ENCODE measurements at regions not wholly inside any gene's neighbourhood (a gene's known extent, or its start where the extent isn't known, plus 50 kb on each side); places are given as distances from the start of the nearest gene placed in this dataset.
"Not testable (repeated sequence)": the region's sequence is repeated elsewhere in the genome, so short reads cannot be mapped to it uniquely, and the experiment has no call there.

DNA sequence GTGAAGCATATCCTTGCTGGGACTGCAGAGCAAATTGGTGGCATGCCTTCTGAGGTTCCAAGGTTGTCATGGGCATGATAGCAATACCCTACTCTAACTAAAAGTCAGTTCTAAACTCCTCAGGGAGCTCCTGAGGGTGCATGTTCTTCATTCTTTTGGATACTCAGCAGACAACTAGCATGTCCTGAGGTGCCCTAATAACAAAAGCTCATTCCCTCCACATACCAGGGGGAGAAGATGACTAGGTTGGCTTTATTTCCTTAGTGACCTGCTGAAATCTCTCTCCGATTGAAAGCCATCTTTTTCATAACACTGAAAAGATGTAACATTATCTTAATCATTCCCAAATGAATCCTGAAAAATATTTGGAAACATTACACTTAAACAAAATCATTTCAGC is 188.7 kb upstream of the IGF1 start:
- no peak for TF ChIP-seq CTCF (IDR thresholded peaks at IDR 0.05; ENCODE audit: low read depth, low read length)
- no peak overlapping the region for H3K4me3 ChIP-seq (ENCODE audit: low read depth, low read length)

DNA sequence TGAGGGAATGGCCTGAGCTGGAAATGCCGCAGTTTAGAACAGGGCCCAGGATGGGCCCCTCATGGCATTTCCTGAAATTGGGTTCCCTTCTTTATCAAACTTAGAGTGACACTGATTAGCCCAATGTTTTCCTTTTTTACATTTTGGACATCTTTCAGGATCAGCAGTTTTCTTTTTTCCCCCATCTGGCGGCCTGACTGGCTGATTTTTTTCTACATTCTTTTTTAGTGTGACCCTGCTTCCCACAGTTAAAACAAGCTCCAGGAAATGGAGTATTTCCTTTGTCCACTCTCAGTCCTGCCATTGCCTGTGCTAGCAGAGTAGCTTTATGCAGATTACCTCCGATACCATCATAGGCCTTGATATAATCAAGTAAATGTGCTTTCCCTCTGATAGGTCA is 185.8 kb upstream of the IGF1 start:
- not testable (repeated sequence) for H3K4me3 ChIP-seq (ENCODE audit: low read depth, low read length)

DNA sequence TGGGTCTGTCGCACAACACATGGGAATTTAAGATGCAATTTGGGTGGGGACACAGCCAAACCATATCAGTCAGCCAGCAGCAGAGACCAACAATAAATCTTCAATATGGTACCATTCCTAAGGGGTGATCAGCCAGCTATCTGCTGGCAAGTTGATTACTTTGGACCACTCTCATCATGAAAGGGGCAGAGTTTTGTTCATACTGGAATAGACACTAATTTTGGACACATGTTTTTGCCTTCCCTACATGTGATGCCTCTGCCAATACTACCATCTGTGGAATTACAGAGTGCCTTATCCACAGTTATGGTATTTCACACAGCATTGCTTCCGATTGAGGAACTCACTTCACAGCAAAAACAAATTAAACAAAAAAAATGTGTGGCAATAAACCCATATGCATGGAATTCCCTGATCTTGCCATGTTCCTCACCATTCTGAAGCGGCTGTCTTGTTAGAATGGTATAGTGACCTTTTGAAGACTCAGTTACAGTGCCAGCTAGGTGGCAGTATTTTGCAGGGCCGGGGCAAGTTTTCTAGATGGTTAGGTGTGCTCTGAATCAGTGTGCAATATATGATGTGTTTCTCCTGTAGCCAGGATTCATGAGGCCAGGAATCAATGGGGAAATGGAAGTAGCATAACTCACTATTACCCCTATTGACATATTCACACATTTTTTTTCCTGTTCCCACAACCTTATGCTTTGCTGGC is 179.0 kb upstream of the IGF1 start:
- no peak for TF ChIP-seq CTCF (IDR thresholded peaks at IDR 0.05; ENCODE audit: low read depth, low read length)
- H3K4me3 ChIP-seq (ENCODE audit: low read depth, low read length), result no peak overlapping the region

- no peak for TF ChIP-seq CTCF (IDR thresholded peaks at IDR 0.05; ENCODE audit: low read depth, low read length)
- no peak overlapping the region for H3K4me3 ChIP-seq (ENCODE audit: low read depth, low read length)
These were observed 173.0 kb upstream of the IGF1 start for GRCh38 chr12:102653406-102653805.

DNA sequence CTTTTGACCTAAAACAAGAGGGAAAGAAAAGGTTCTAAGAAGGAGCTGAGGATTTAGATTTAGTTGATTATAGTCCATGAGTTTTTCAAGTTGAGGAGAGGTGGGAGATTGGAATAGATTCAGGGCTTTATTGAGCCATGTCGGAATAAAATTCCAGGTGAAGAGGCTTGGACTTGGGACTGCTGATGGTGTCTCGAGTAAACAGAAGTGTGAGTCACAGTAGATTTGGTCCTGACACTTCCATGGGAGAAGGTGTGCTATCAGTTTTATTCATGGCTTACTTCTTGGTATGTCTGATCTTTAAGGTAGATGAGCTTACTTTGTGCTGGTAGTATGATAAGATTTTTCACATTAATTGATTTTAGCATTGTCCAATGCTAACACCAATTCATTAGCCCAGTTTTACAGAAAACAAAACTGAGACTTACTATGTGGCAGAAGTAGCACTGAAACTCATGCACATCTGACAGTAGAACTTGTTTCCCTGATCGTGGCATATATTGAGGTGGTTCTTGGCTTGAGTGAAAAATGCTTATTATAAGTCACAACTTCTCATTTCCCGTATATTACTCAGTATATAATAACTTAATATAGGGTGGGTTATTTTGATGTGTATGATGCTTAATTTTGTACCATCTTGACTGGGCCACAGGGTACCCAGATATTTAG is 172.4 kb upstream of the IGF1 start:
- H3K4me3 ChIP-seq (ENCODE audit: low read depth, low read length), result no peak overlapping the region
- no peak for TF ChIP-seq CTCF (IDR thresholded peaks at IDR 0.05; ENCODE audit: low read depth, low read length)

DNA sequence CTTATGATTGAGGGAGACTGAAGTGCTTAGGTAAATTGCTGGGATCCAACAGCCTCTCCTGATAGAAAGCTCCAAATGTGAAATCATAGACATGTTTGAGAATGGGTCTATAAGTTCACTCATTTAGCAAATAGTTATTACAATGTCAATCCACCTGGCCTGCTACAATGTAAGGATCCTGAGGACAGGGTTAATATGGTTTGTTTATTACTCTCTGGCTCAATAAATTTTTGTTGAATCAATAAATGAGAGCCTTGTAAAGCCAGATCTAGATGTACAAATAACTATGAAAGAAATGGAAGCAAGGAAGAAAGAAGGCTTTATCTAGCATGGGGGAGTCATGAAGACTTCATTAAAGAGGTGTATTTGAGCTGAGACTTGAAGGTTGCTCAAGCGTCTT is 165.6 kb upstream of the IGF1 start:
- no peak for TF ChIP-seq CTCF (IDR thresholded peaks at IDR 0.05; ENCODE audit: low read depth, low read length)
- no peak overlapping the region for H3K4me3 ChIP-seq (ENCODE audit: low read depth, low read length)

DNA sequence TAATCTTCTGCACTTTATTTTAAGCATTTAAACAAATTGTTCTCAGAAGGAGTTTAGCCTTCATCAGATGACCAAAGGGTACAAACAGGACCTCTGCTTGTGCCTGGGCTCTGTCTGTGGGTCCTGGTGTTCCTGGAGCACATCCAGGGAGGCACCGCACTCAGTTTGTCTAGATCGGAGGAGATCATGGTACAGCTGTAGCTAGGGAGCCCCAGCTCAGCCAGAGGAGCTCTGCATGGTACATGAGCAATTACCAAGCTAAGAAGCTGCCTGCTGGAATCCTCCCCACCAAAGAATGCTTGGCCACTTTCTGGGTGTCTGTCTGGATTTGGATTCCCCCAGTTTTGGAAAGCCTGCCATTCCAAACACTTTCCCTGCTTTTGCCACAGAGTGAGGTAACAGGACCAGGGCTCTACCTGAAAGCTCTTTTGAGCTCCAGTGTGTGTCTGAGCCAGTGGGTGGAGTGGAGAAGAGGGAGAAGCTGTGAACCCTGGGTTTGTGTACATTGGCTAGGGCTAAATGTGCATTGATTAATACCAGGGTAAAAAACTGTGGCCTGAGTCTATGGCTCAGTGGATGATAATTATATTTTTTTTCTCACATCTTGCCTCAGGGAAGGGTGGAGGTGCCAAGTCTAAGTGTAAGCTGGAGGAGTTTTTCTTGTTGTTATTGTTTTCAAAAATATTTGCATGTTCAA is 163.7 kb upstream of the IGF1 start:
- TF ChIP-seq CTCF (IDR thresholded peaks at IDR 0.05; ENCODE audit: low read depth, low read length), result no peak
- H3K4me3 ChIP-seq (ENCODE audit: low read depth, low read length), result no peak overlapping the region
